ENCODE measurements at regions not wholly inside any gene's neighbourhood (a gene's known extent, or its start where the extent isn't known, plus 50 kb on each side); places are given as distances from the start of the nearest gene placed in this dataset.
A peak's percentile ranks its signal among the peaks of the same experiment; 100 is the strongest.

GRCh38 chr10:35910234-35910633, 268.1 kb upstream of the FZD8 start:
- no peak overlapping the region for H2AFZ ChIP-seq (ENCODE audit: low read length)
- H3K4me2 ChIP-seq (ENCODE audit: insufficient read depth, low read length) = peak overlapping the region; percentile 34
- H3K27ac ChIP-seq (ENCODE audit: low read depth, low read length) = peak overlapping the region; percentile 70
- no peaks in the 10 kb centered on the region for H4K20me1 ChIP-seq (ENCODE audit: insufficient read depth, low read length)
- no peaks in the 10 kb centered on the region for H3K36me3 ChIP-seq (ENCODE audit: insufficient read depth, low read length)
- H3K4me3 ChIP-seq (ENCODE audit: insufficient read depth, low read length) = no peak overlapping the region
- H3K4me1 ChIP-seq (ENCODE audit: insufficient read depth, low read length) = peaks cover 32% of the 10 kb centered on the region
- TF ChIP-seq CTCF (IDR thresholded peaks at IDR 0.05; ENCODE audit: extremely low read depth, low read depth, low read length) = no peak
- no peaks in the 10 kb centered on the region for H3K9me3 ChIP-seq (ENCODE audit: low read depth, low read length)
- H3K27me3 ChIP-seq (ENCODE audit: insufficient read depth, low read length) = no peaks in the 10 kb centered on the region
- no peaks in the 10 kb centered on the region for H3K79me2 ChIP-seq (ENCODE audit: insufficient read depth, low read length)
- DNase-seq (ENCODE audit: insufficient read length, low spot score, missing footprints) = no peak

GRCh38 chr10:35909121-35909720, 267.1 kb upstream of the FZD8 start:
- Histone ChIP-seq H3K27me3 (ENCODE audit: insufficient read depth, low read length) (no peaks in the 10 kb centered on the region), H3K4me1 (ENCODE audit: insufficient read depth, low read length) (peaks cover 32% of the 10 kb centered on the region), H2AFZ (ENCODE audit: low read length) (no peak overlapping the region), H3K36me3 (ENCODE audit: insufficient read depth, low read length) (no peaks in the 10 kb centered on the region), H3K4me3 (ENCODE audit: insufficient read depth, low read length) (no peak overlapping the region), H3K79me2 (ENCODE audit: insufficient read depth, low read length) (no peaks in the 10 kb centered on the region), H3K9me3 (ENCODE audit: low read depth, low read length) (no peaks in the 10 kb centered on the region), H3K27ac (ENCODE audit: low read depth, low read length) (peak overlapping the region; percentile 70), H3K4me2 (ENCODE audit: insufficient read depth, low read length) (no peak overlapping the region), H4K20me1 (ENCODE audit: insufficient read depth, low read length) (no peaks in the 10 kb centered on the region)
- TF ChIP-seq CTCF (IDR thresholded peaks at IDR 0.05; ENCODE audit: extremely low read depth, low read depth, low read length) = no peak
- no peak for DNase-seq (ENCODE audit: insufficient read length, low spot score, missing footprints)

DNA sequence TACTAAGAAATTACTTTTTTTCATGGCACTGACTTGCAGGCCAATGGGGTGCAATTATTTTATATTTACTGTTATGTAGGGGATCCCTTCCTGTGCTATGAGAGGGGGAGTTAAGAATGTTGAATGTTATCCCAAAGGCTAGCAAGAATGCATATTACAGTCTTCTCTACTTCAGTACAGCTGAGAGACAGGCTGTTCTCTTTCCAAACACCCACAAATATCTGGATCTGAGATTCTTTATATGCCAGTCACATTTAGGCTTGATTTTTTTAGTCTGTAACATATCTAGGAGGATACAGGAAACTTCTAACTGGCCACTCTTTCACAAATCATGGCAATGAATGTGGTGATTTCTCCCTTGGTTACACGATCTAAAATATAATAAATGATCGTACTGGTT, 266.4 kb upstream of the FZD8 start:
- TF ChIP-seq CTCF (IDR thresholded peaks at IDR 0.05; ENCODE audit: extremely low read depth, low read depth, low read length) = no peak
- H3K4me3 ChIP-seq (ENCODE audit: insufficient read depth, low read length) = no peak overlapping the region
- H3K4me2 ChIP-seq (ENCODE audit: insufficient read depth, low read length) = no peak overlapping the region
- H3K36me3 ChIP-seq (ENCODE audit: insufficient read depth, low read length) = no peaks in the 10 kb centered on the region
- peak overlapping the region; percentile 19 for H3K27ac ChIP-seq (ENCODE audit: low read depth, low read length)
- DNase-seq (ENCODE audit: insufficient read length, low spot score, missing footprints) = no peak
- H3K79me2 ChIP-seq (ENCODE audit: insufficient read depth, low read length) = no peaks in the 10 kb centered on the region
- H2AFZ ChIP-seq (ENCODE audit: low read length) = no peak overlapping the region
- H3K9me3 ChIP-seq (ENCODE audit: low read depth, low read length) = no peaks in the 10 kb centered on the region
- H3K4me1 ChIP-seq (ENCODE audit: insufficient read depth, low read length) = peaks cover 26% of the 10 kb centered on the region
- no peaks in the 10 kb centered on the region for H3K27me3 ChIP-seq (ENCODE audit: insufficient read depth, low read length)
- H4K20me1 ChIP-seq (ENCODE audit: insufficient read depth, low read length) = no peaks in the 10 kb centered on the region

- no peaks in the 10 kb centered on the region for H3K36me3 ChIP-seq (ENCODE audit: insufficient read depth, low read length)
- H3K79me2 ChIP-seq (ENCODE audit: insufficient read depth, low read length) = no peaks in the 10 kb centered on the region
- H3K27ac ChIP-seq (ENCODE audit: low read depth, low read length) = no peak overlapping the region
- no peak overlapping the region for H3K4me2 ChIP-seq (ENCODE audit: insufficient read depth, low read length)
- no peak for DNase-seq (ENCODE audit: insufficient read length, low spot score, missing footprints)
- no peaks in the 10 kb centered on the region for H3K9me3 ChIP-seq (ENCODE audit: low read depth, low read length)
- no peaks in the 10 kb centered on the region for H4K20me1 ChIP-seq (ENCODE audit: insufficient read depth, low read length)
- no peak overlapping the region for H2AFZ ChIP-seq (ENCODE audit: low read length)
- peaks cover 17% of the 10 kb centered on the region for H3K4me1 ChIP-seq (ENCODE audit: insufficient read depth, low read length)
- no peak overlapping the region for H3K4me3 ChIP-seq (ENCODE audit: insufficient read depth, low read length)
- H3K27me3 ChIP-seq (ENCODE audit: insufficient read depth, low read length) = no peaks in the 10 kb centered on the region
- no peak for TF ChIP-seq CTCF (IDR thresholded peaks at IDR 0.05; ENCODE audit: extremely low read depth, low read depth, low read length)
Measured at GRCh38 chr10:35907548-35907947, 265.5 kb upstream of the FZD8 start.

Measured in osteoblast (primary cell).